GM18951 (cell line): ENCODE measurements at regions not wholly inside any gene's neighbourhood (a gene's known extent, or its start where the extent isn't known, plus 50 kb on each side); places are given as distances from the start of the nearest gene placed in this dataset.

Source experiments
- POLR2A ChIP-seq: IDR thresholded peaks from 4 replicates; pipeline ENCODE4 v1.6.1; 2011; ENCODE audit warnings: mild to moderate bottlenecking; ENCODE audit not compliant: insufficient read length, insufficient read depth; ENCODE audit errors: extremely low read depth
- in situ Hi-C: fragments of 300-500 bp; cut with MboI; formaldehyde crosslinking; loops from one replicate; pipeline ENCODE4 v1.12.0; 2022; ENCODE audit warnings: low sequenced_read_pairs, mixed read lengths, inconsistent platforms; ENCODE audit not compliant: unreplicated experiment

- in situ Hi-C loops: no loop called here
- TF ChIP-seq POLR2A: no peak
These were observed 126.1 kb upstream of the NFIB start for GRCh38 chr9:14440062-14440461.

DNA sequence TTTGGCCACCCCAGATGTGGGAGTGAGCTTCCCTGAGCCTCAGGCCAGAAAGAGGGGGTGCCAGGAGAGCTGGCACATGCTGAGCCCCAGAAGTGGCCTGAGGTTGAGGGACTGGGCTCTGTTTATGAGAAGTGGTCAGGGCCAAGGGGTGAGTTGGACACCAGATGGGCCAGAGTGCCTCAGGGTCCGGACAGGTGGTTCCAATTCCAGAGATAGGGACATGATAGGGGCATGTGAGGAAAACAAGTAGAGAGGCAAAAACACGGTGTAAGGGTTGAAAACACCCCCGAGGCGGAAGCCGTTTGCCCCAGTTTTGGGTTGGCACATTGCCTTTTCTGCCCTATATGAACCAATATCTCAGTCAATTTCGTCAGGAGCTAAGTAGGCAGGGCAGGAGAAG lies 125.6 kb upstream of the NFIB start:
- TF ChIP-seq POLR2A: no peak
- in situ Hi-C loops: no loop called here

DNA sequence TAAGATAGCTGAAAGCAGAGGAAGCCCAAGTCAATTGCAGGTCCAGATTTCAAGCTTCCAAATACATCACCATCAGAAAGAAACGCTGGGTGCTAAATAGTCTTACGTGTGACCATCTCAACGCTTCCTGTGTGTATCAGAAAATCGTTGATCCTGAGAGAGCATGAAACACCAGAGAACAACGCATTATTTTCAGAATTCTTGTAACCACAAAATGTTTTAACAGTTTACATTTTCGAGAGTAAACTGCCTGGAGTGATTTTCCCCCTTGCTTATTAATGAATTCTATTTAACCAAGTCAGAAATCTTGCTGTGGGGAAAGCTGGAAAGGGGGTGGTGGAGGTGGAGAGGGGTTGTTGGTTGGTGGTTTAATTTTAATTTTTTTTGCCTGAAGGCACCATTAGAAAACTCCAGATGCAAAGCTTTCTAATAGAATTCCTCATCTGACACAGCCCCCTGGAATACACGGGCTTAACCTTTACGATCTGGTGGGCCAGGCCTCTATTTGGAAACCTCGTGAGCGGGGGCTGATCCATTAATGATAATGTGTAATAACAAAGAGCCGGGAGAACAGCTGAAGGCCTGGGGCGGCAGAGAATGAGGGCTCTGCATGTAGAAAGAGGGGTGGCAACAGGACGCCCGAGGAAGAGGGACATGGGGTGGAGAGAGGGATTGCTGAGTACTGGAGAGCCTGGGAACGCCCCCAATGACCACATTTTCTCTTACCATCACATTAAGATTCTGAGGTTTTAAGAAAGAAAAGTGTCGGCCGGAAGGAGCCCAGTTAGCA lies 124.5 kb upstream of the NFIB start:
- no peak for TF ChIP-seq POLR2A
- in situ Hi-C loops: no loop called here

GRCh38 chr9:14437354-14438231 lies 123.7 kb upstream of the NFIB start:
- in situ Hi-C loops: no loop called here
- TF ChIP-seq POLR2A: no peak

DNA sequence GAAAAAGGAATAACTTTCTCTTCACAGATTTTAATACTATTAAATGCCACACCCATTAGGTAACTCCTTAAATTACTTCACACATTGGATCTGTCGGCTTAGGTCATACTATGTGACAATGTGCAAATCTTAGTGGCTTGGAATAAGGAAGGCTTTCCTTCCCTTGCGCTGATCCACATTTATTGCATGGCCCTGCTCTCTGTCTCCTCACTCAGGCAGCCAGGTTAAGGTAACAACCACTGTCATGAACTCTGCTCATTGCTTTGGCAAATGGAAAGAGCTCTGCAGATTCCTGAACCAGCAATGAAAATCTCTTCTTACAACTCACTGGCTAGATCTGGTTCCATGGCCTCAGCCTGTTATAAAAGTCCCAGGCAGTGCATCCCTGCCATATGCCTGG lies 121.9 kb upstream of the NFIB start:
- in situ Hi-C loops: no loop called here
- no peak for TF ChIP-seq POLR2A

- in situ Hi-C loops: no loop called here
- TF ChIP-seq POLR2A: no peak
These were observed 121.2 kb upstream of the NFIB start for GRCh38 chr9:14434971-14435718.

GRCh38 chr9:14434158-14434504 lies 120.2 kb upstream of the NFIB start:
- no peak for TF ChIP-seq POLR2A
- in situ Hi-C loops: no loop called here

- in situ Hi-C loops: no loop called here
- TF ChIP-seq POLR2A: no peak
These were observed 119.6 kb upstream of the NFIB start for GRCh38 chr9:14433351-14434157.

- in situ Hi-C loops: no loop called here
These were observed 118.9 kb upstream of the NFIB start for GRCh38 chr9:14432666-14433350.

DNA sequence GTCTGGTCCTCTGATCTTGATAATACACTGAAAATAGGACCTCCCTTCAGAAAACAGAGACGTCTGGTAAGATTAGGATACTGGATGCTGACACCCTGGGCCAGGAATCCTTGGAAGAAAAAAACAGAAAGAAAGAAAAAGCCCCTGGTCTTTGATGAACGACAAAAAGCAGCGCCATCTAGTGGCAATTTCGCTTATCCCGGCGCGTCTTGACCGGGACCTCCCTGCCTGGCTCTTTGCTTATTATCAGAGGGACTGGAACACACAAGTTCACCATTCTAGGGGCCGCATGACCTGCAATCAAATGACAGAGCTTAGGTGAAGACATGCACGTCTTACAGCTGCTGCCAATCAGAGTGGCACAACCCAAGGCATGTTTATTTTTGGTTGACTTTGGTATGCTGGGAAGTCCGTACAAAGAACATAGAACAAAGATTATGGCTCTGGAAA lies 114.9 kb upstream of the NFIB start:
- no peak for TF ChIP-seq POLR2A
- in situ Hi-C loops: loop anchor here (10.0 kb wide), 1 partner anchor 1004 kb away; no protein-coding TSS in a partner anchor

More at GRCh38 chr9:14432666-14433350, 118.9 kb upstream of the NFIB start:
- TF ChIP-seq POLR2A: no peak

- in situ Hi-C loops: loop anchor here (10.0 kb wide), 1 partner anchor 1003 kb away; no protein-coding TSS in a partner anchor
- no peak for TF ChIP-seq POLR2A
These were observed 113.5 kb upstream of the NFIB start for GRCh38 chr9:14427419-14427818.

DNA sequence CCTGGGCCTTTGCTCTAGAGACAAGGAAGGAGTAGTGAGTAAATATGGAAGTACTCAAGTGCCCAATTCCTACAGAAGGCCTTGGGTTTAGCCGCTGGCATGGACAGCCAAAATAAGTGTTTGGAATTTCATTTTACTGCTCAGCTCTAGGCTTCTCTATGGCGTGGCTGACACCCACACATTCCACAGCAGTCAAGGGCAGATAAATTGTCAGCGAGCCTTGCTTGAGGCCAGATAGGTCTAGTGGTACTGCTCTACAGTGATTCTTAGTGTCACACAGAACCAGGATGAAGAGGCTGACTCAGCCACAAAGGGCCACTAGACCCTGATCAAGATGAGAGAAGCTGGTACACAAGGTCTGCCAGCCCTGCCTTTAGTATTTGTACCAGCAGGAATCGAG lies 111.0 kb upstream of the NFIB start:
- in situ Hi-C loops: loop anchor here (10.0 kb wide), 1 partner anchor 1000 kb away; no protein-coding TSS in a partner anchor
- TF ChIP-seq POLR2A: no peak

DNA sequence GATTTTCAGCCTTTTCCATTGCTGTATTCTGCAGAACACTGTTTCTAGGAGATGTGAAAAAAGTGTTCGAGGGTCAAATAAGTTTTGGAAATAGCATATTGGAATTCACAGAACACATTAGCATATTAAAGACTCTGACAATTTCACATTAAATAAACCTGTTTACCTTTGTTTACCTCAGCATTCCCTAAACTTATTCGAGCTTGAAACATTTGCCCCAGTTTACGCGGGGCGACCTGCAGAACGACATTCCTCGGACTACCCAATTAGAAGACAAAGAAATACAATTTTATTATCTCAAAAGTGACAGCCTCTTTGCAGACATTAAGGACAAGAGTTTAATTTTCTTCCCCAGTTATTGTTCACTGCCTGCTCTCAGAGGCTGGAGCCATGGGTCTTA lies 110.3 kb upstream of the NFIB start:
- in situ Hi-C loops: loop anchor here (10.0 kb wide), 1 partner anchor 999 kb away; no protein-coding TSS in a partner anchor
- no peak for TF ChIP-seq POLR2A
